Activated CD4-positive, alpha-beta T cell treated with anti-CD3 and anti-CD28 coated beads for 36 hours (primary cell): ENCODE measurements at regions not wholly inside any gene's neighbourhood (a gene's known extent, or its start where the extent isn't known, plus 50 kb on each side); places are given as distances from the start of the nearest gene placed in this dataset.

Source experiments
- ATAC-seq: fragments of 200-7000 bp; cut with Tn5 transposase; one replicate; pipeline ENCODE4 v1.10.0; 2021; ENCODE audit warnings: mild to moderate bottlenecking, moderate library complexity
- CTCF ChIA-PET: fragments of 350-600 bp; sonication (Branson Sonifier 250); formaldehyde crosslinking; loops from one replicate; lab custom pipeline; 2021; ENCODE audit warnings: antibody characterized with exemption; lab: Charles Lee
- POLR2A ChIA-PET: fragments of 350-600 bp; sonication (Branson Sonifier 250); formaldehyde crosslinking; loops from one replicate; lab custom pipeline; 2021; ENCODE audit warnings: antibody characterized with exemption, inconsistent platforms; lab: Charles Lee
- DNase-seq: peaks from one replicate; pipeline ENCODE4 v3.0.0-alpha.2; 2020
- H3K27ac Mint-ChIP-seq: one replicate; pipeline ENCODE4 v1.8.0; 2021; ENCODE audit warnings: mixed read lengths
- H3K27me3 Mint-ChIP-seq: one replicate; pipeline ENCODE4 v1.8.0; 2021; ENCODE audit warnings: mixed read lengths
- H3K36me3 Mint-ChIP-seq: one replicate; pipeline ENCODE4 v1.8.0; 2021; ENCODE audit warnings: low read depth, mixed read lengths
- H3K4me1 Mint-ChIP-seq: one replicate; pipeline ENCODE4 v1.8.0; 2021; ENCODE audit warnings: mixed read lengths
- H3K4me3 Mint-ChIP-seq: one replicate; pipeline ENCODE4 v1.8.0; 2021; ENCODE audit warnings: mild to moderate bottlenecking, moderate library complexity, mixed read lengths
- H3K9me3 Mint-ChIP-seq: one replicate; pipeline ENCODE4 v1.8.0; 2021; ENCODE audit warnings: low read depth, mixed read lengths
- intact Hi-C, 2 experiments: fragments of 100-400 bp; cut with DNase I in 1 of 2; cut with micrococcal nuclease in 1 of 2; formaldehyde crosslinking; loops; one replicate each; pipeline versions ENCODE4 v1.14.2 to v1.15.1; 2022 to 2024; cut with DNase I, micrococcal nuclease

DNA sequence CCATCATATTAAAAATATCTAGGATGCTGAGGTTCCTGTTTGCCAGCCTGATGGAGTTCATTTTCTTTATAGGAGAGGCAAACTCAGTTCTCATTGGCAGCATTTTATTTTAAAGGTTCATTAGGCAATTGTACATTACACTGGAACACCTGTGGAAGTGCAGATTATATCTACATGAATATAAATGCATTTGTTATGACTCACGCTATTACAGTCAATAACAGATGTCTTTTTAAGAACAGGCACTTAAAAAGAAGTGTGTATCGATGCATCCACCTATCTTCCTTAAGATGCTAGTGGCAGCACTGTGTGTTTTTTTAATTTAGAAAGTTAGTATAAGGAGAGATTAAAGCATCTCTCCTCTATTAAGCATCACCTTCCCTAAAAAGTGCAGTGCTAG, 276.5 kb downstream of the PRDM2 start:
- ATAC-seq: no peak
- POLR2A ChIA-PET: no interaction called here
- peaks cover 14% of the 10 kb centered on the region for H3K27me3 Mint-ChIP-seq
- DNase-seq: no peak
- H3K9me3 Mint-ChIP-seq: peaks cover 3% of the 10 kb centered on the region
- intact Hi-C loops: no loop called here
- CTCF ChIA-PET: no interaction called here
- H3K36me3 Mint-ChIP-seq: no peaks in the 10 kb centered on the region
- H3K4me1 Mint-ChIP-seq: no peaks in the 10 kb centered on the region
- H3K4me3 Mint-ChIP-seq: no peak overlapping the region
- no peak overlapping the region for H3K27ac Mint-ChIP-seq

DNA sequence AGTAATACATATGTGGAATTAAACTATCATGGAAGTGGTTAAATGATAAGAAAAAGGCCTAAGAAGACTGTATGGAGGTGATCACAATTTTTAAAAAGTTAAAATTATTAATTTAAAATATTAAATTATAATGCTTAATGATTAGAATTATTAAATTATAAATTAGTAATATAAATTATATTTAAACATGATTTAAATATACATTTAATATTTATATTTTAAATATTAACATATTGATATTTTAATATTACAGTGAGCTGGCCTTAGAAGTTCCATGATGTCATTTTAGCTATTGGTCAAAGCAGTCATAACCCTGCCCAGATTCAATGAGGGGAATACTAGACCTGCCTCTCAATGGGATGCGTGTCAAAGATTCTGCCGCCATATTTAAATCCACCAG, 281.2 kb downstream of the PRDM2 start:
- no peak for DNase-seq

DNA sequence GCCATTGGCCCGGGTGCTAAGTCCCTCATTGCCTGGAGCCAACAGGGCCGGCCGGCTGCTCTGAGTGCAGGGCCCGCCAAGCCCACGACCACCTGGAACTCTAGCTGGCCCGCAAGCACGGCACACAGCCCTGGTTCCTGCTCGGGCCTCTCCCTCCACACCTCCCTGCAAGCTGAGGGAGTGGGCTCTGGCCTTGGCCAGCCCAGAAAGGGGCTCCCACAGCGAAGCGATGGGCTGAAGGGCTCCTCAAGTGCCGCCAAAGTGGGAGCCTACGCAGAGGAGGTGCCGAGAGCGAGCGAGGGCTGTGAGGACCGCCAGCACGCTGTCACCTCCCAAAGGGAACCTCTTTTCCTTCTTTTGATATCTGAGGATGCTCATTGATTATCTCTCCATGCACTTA, 283.4 kb downstream of the PRDM2 start:
- intact Hi-C loops: no loop called here
- Mint-ChIP-seq H3K27me3 (peaks cover 3% of the 10 kb centered on the region), H3K9me3 (no peaks in the 10 kb centered on the region), H3K27ac (no peak overlapping the region), H3K4me3 (no peak overlapping the region), H3K36me3 (no peaks in the 10 kb centered on the region), H3K4me1 (no peaks in the 10 kb centered on the region)
- CTCF ChIA-PET: no interaction called here
- POLR2A ChIA-PET: no interaction called here
- ATAC-seq (no peak), DNase-seq (no peak)

More for the DNA sequence above, 281.2 kb downstream of the PRDM2 start:
- H3K9me3 Mint-ChIP-seq: no peaks in the 10 kb centered on the region
- intact Hi-C loops: no loop called here
- ATAC-seq: no peak
- H3K4me3 Mint-ChIP-seq: no peak overlapping the region
- ChIA-PET CTCF (no interaction called here), POLR2A (interaction anchor here (0.6 kb wide), 1 partner anchor 18 kb away, joined by 5 read pairs; no protein-coding TSS in a partner anchor)
- no peak overlapping the region for H3K27ac Mint-ChIP-seq
- H3K36me3 Mint-ChIP-seq: no peaks in the 10 kb centered on the region
- H3K4me1 Mint-ChIP-seq: no peaks in the 10 kb centered on the region
- H3K27me3 Mint-ChIP-seq: peaks cover 2% of the 10 kb centered on the region

DNA sequence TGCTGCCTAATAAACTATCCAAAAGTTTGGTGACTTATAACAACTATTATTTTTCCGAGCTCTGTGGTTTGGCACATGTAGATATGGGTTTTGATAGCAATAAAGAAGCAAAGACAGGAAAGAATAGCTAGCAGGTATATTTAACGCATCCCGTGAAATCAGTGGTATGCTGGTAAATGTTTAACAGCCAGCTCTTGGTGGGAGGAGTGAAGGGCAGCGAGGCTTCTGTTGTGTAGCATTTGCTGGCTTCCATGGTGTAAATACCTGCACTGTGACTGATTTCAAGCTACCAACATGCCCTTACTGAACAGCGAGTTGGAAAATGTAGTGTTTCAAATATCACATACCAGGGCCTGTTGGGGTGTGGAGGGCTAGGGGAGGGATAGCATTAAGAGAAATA, 291.0 kb downstream of the PRDM2 start:
- intact Hi-C loops: no loop called here
- no peaks in the 10 kb centered on the region for H3K36me3 Mint-ChIP-seq
- no peak for DNase-seq
- peaks cover 19% of the 10 kb centered on the region for H3K27me3 Mint-ChIP-seq
- H3K27ac Mint-ChIP-seq: no peak overlapping the region
- no peaks in the 10 kb centered on the region for H3K9me3 Mint-ChIP-seq
- H3K4me1 Mint-ChIP-seq: no peaks in the 10 kb centered on the region
- POLR2A ChIA-PET: no interaction called here
- ATAC-seq: no peak
- CTCF ChIA-PET: no interaction called here
- no peak overlapping the region for H3K4me3 Mint-ChIP-seq

DNA sequence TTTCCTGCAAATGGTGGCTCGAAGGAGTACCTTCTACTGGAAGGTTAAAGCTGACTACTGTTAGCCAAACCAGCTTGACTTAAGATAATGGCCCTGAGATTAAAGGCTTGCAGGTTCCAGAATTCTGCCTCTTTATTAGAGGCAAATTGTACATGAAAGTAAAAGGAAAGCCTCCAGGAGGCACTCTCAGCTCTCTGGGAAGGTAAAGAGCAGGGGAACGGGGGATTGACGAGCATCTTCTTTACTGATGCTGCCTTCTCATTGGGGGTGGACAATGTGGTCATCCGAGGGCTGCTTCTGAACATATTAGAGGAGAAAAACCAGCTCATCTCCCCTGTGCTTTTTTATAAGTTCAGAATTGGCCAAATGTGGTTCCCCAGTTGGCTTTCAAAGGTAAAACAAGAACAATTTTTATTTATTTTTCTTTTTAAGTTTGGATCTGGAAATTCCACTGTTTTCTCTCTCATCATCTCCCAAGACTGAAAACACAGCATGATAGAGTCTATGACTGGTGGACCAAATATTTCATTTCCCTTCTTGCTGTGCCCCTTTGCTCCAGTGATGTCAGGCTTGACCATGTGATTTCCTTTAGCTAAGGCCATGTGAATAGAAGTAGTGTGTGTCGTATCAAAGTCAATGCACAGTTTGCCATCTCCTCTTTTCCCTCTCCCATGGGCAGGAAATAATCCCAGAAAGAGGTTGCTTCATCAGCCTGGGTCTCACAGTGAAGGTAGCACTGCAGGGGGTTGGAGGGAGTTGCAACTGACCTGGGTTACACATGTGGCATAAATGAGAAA, 292.7 kb downstream of the PRDM2 start:
- intact Hi-C loops: no loop called here
- CTCF ChIA-PET: no interaction called here
- no peak for ATAC-seq

DNA sequence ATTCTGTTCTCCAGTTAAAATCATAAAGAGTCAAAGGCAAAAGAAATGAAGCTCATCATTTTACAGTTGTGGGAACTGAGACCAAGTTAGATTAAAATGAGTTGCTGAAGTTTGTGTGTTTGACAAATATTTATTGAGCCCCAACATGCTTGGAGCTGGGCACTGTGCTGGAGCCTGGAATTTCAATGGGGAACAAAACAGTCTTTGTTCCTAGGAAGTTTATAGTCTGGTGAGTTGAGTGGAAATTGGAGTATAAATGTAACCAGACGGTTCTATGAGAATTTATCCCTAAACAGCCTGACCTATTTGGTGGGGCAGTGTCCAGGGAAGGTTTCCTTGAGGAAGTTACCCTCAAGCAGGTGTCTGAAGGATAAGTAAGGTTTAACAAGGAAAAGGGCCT, 294.4 kb downstream of the PRDM2 start:
- Mint-ChIP-seq H3K9me3 (peaks cover 10% of the 10 kb centered on the region), H3K36me3 (no peaks in the 10 kb centered on the region), H3K27me3 (peaks cover 19% of the 10 kb centered on the region), H3K4me1 (no peaks in the 10 kb centered on the region), H3K4me3 (no peak overlapping the region), H3K27ac (no peak overlapping the region)
- intact Hi-C loops: no loop called here
- DNase-seq (no peak), ATAC-seq (no peak)
- ChIA-PET POLR2A (no interaction called here), CTCF (no interaction called here)

More for the DNA sequence above, 292.7 kb downstream of the PRDM2 start:
- POLR2A ChIA-PET: no interaction called here
- DNase-seq: no peak
- peaks cover 19% of the 10 kb centered on the region for H3K27me3 Mint-ChIP-seq
- H3K27ac Mint-ChIP-seq: no peak overlapping the region
- H3K36me3 Mint-ChIP-seq: no peaks in the 10 kb centered on the region
- no peak overlapping the region for H3K4me3 Mint-ChIP-seq
- peaks cover 4% of the 10 kb centered on the region for H3K9me3 Mint-ChIP-seq
- H3K4me1 Mint-ChIP-seq: no peaks in the 10 kb centered on the region

DNA sequence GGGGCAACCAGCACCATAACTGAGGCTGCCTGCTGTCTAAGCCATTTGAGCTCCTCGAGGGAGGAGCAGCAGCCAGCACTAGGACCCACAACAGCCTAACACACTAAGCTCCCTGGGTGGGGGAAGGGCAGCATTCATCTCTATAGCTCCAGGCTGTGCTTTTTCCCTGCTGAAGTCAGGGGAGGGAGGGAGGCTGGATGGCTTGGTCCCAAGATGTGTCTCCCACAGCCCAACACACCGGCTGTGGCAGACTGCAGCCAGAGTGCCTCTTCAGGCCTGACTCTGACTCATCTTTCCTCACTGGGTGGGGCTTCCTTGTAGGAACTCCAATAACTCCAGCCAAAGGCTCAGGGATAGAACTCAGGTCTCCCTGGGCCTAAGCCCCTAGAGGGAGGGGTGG, 296.3 kb downstream of the PRDM2 start:
- peaks cover 19% of the 10 kb centered on the region for H3K9me3 Mint-ChIP-seq
- H3K4me1 Mint-ChIP-seq: no peaks in the 10 kb centered on the region
- H3K27ac Mint-ChIP-seq: no peak overlapping the region
- DNase-seq: no peak
- no peak for ATAC-seq
- ChIA-PET POLR2A (no interaction called here), CTCF (no interaction called here)
- H3K4me3 Mint-ChIP-seq: no peak overlapping the region
- H3K27me3 Mint-ChIP-seq: peaks cover 15% of the 10 kb centered on the region
- no peaks in the 10 kb centered on the region for H3K36me3 Mint-ChIP-seq
- intact Hi-C loops: no loop called here

DNA sequence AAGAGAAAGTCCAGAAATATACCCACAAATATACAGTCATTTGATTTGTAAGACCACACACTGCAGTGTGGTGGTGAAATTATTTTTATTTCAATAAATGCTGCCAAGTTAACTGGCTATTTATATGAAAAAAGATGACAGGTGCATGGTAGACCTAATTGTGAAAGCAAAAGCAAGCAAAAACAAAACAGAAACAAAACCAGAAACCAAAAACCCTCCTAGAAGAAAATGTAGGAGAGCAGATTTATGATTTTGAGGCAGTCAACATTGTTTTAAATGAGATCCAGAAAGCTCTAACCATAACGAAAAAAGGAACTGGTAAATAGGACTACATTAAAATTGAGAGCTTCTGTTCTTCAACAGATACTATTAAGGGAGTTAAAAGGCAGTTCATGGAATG, 303.6 kb downstream of the PRDM2 start:
- intact Hi-C loops: no loop called here

DNA sequence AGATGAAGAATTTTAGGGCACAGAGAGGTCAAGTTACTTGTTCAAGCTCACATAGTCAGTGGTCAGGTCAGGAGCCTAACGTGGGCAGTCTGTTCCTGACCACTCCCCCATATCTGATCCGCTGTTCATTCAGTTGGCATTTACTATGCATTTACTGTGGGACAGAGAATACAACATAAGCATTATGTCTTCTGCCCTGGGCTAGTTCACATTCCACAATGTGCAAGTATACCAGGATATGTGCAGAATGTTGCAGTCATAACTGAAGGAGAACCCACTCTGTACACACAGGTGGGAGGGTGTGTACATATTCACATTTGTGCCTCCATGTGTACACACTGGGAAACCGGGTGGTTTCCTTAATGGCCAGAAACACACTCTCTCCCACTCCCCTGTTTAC, 309.6 kb downstream of the PRDM2 start:
- peaks cover 6% of the 10 kb centered on the region for H3K27me3 Mint-ChIP-seq
- no peak for ATAC-seq
- no peak overlapping the region for H3K4me3 Mint-ChIP-seq
- no peak for DNase-seq
- intact Hi-C loops: no loop called here
- H3K4me1 Mint-ChIP-seq: no peaks in the 10 kb centered on the region
- H3K36me3 Mint-ChIP-seq: no peaks in the 10 kb centered on the region
- no peaks in the 10 kb centered on the region for H3K9me3 Mint-ChIP-seq
- H3K27ac Mint-ChIP-seq: no peak overlapping the region
- ChIA-PET POLR2A (interaction anchor here (0.7 kb wide), 1 partner anchor 1077 kb away, joined by 3 read pairs; no protein-coding TSS in a partner anchor), CTCF (no interaction called here)

More for the DNA sequence above, 303.6 kb downstream of the PRDM2 start:
- CTCF ChIA-PET: interaction anchor here (0.6 kb wide), 1 partner anchor 14 kb away, joined by 3 read pairs; no protein-coding TSS in a partner anchor
- H3K4me1 Mint-ChIP-seq: no peaks in the 10 kb centered on the region
- H3K4me3 Mint-ChIP-seq: no peak overlapping the region
- peaks cover 15% of the 10 kb centered on the region for H3K9me3 Mint-ChIP-seq
- ATAC-seq (no peak), DNase-seq (no peak)
- H3K27ac Mint-ChIP-seq: no peak overlapping the region
- H3K27me3 Mint-ChIP-seq: peaks cover 6% of the 10 kb centered on the region
- POLR2A ChIA-PET: no interaction called here
- H3K36me3 Mint-ChIP-seq: no peaks in the 10 kb centered on the region

DNA sequence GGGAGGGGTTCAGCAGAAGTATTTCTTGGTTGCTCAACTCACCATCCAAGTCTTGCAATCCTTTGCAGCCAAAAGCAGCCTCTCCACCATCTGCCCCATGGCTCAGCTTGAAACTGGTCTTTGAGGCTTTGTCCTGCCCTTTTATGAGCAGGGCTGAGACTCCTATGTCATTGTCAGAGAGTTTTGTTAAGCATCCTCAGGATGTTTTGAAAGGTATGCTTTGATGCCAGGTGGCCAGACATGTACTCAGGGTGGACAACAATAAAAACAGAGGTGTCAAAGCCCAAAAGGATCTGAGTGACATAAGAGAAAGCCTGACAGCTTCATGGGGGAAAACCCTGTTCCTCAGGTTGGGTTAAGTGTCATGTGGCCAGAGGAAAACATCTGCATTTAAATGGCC, 310.5 kb downstream of the PRDM2 start:
- intact Hi-C loops: no loop called here
- ATAC-seq (no peak), DNase-seq (no peak)
- Mint-ChIP-seq H3K27me3 (peaks cover 4% of the 10 kb centered on the region), H3K4me3 (no peak overlapping the region), H3K9me3 (no peaks in the 10 kb centered on the region), H3K4me1 (no peaks in the 10 kb centered on the region), H3K36me3 (no peaks in the 10 kb centered on the region), H3K27ac (no peak overlapping the region)
- POLR2A ChIA-PET: no interaction called here
- CTCF ChIA-PET: no interaction called here

DNA sequence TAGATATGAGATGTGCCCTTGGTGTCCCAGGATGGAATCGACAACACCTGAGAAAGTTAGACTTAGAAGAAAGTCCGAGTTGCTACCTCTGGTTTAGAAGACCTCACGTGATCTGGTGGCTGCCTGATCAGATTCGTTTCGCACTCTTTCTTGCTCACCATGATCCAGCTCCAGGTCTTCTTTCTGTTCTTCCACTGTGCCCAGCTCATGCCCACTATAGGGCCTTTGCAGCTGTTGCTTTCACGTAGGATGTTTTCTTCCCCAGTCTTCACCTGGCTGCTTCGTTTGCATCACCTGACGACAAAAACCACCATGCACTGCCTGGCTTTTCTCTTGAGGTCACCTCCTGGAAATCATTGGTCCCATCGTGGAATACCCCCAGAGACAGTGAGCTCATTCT, 311.1 kb downstream of the PRDM2 start:
- Mint-ChIP-seq H3K9me3 (no peaks in the 10 kb centered on the region), H3K27ac (no peak overlapping the region), H3K36me3 (no peaks in the 10 kb centered on the region)

DNA sequence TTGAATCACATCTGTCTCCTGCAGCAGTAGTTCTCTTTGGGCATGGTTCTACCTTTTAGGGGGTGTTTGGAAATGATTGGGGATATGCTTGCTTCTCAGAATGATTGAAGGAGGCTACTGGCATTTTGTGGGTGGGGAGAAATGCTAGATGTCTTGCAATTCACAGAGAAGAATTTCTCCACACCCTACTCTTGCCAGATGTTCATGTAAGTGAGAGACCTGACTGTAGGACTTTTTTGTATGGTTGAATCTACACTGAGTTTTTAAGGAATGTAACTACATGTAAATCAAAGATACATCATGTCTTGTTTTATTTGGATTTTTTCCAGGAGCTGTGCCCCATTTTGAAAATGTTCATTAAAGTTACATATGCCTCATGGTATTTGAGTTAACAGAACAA, 311.9 kb downstream of the PRDM2 start:
- no peaks in the 10 kb centered on the region for H3K36me3 Mint-ChIP-seq
- ChIA-PET POLR2A (no interaction called here), CTCF (no interaction called here)
- peaks cover 6% of the 10 kb centered on the region for H3K27me3 Mint-ChIP-seq
- no peak for ATAC-seq
- H3K27ac Mint-ChIP-seq: no peak overlapping the region
- DNase-seq: no peak
- no peak overlapping the region for H3K4me3 Mint-ChIP-seq
- H3K4me1 Mint-ChIP-seq: no peaks in the 10 kb centered on the region
- intact Hi-C loops: no loop called here
- no peaks in the 10 kb centered on the region for H3K9me3 Mint-ChIP-seq

More for the DNA sequence above, 311.1 kb downstream of the PRDM2 start:
- Mint-ChIP-seq H3K4me3 (no peak overlapping the region), H3K27me3 (peaks cover 5% of the 10 kb centered on the region), H3K4me1 (no peaks in the 10 kb centered on the region)
- intact Hi-C loops: no loop called here
- ATAC-seq: no peak
- CTCF ChIA-PET: no interaction called here
- POLR2A ChIA-PET: no interaction called here
- DNase-seq: no peak
